Peyer's patch (tissue), 4 donors: ENCODE measurements at regions not wholly inside any gene's neighbourhood (a gene's known extent, or its start where the extent isn't known, plus 50 kb on each side); places are given as distances from the start of the nearest gene placed in this dataset.

Experiments used
- DNase-seq, 3 donors: peaks; one replicate each; pipeline ENCODE4 v3.0.0-alpha.2; 2017 to 2019
- H3K27ac ChIP-seq, 4 donors: fragments of 200-600 bp; sonication (generic); one replicate each; pipeline ENCODE4 v1.5.1; 2016 to 2019
- H3K27me3 ChIP-seq, 2 donors: fragments of 200-600 bp; sonication (generic); one replicate each; pipeline ENCODE4 v1.5.1; 2019
- H3K36me3 ChIP-seq, 3 donors: fragments of 200-600 bp; sonication (generic); one replicate each; pipeline ENCODE4 v1.5.1; 2016 to 2019
- H3K4me1 ChIP-seq, 4 donors: fragments of 200-600 bp; sonication (generic); one replicate each; pipeline ENCODE4 v1.5.1; 2016 to 2019
- H3K4me3 ChIP-seq, 4 donors: fragments of 200-600 bp; sonication (generic); 1 replicate in 3 of 4; 2 replicates in 1 of 4; pipeline ENCODE4 v1.5.1; 2016 to 2019; ENCODE audit warnings: mild to moderate bottlenecking in 1 of 4
- H3K9me3 ChIP-seq, 4 donors: fragments of 200-600 bp; sonication (generic); one replicate each; pipeline ENCODE4 v1.5.1; 2016 to 2019; ENCODE audit warnings: mild to moderate bottlenecking in 1 of 4
- POLR2A ChIP-seq, 2 donors: fragments of 450-650 bp; IDR thresholded peaks; one replicate each; pipeline ENCODE4 v1.5.1; 2017; ENCODE audit warnings: antibody characterized with exemption in 2 of 2, mild to moderate bottlenecking in 2 of 2, moderate library complexity in 2 of 2
- TF ChIP-seq, protein P1 (sequence below), 6 experiments: fragments of 450-650 bp in 4 of 6; fragments of 200-600 bp in 2 of 6; sonication (generic) in 1 of 6; IDR thresholded peaks; one replicate each; pipeline ENCODE4 v1.5.1; 2017 to 2019; ENCODE audit warnings: antibody characterized with exemption in 6 of 6, mild to moderate bottlenecking in 3 of 6, moderate library complexity in 1 of 6

GRCh38 chr19:29118389-29118788 is 94.6 kb downstream of the UQCRFS1 start:
- no peaks in the 10 kb centered on the region for H3K27me3 ChIP-seq
- H3K4me3 ChIP-seq: no peak overlapping the region
- no peak overlapping the region for H3K27ac ChIP-seq
- TF ChIP-seq, protein P1, sequence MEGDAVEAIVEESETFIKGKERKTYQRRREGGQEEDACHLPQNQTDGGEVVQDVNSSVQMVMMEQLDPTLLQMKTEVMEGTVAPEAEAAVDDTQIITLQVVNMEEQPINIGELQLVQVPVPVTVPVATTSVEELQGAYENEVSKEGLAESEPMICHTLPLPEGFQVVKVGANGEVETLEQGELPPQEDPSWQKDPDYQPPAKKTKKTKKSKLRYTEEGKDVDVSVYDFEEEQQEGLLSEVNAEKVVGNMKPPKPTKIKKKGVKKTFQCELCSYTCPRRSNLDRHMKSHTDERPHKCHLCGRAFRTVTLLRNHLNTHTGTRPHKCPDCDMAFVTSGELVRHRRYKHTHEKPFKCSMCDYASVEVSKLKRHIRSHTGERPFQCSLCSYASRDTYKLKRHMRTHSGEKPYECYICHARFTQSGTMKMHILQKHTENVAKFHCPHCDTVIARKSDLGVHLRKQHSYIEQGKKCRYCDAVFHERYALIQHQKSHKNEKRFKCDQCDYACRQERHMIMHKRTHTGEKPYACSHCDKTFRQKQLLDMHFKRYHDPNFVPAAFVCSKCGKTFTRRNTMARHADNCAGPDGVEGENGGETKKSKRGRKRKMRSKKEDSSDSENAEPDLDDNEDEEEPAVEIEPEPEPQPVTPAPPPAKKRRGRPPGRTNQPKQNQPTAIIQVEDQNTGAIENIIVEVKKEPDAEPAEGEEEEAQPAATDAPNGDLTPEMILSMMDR (IDR thresholded peaks at IDR 0.05): no peak
- no peak for TF ChIP-seq POLR2A (IDR thresholded peaks at IDR 0.05)
- H3K4me1 ChIP-seq: no peaks in the 10 kb centered on the region
- no peaks in the 10 kb centered on the region for H3K9me3 ChIP-seq
- DNase-seq: no peak
- H3K36me3 ChIP-seq: no peaks in the 10 kb centered on the region

DNA sequence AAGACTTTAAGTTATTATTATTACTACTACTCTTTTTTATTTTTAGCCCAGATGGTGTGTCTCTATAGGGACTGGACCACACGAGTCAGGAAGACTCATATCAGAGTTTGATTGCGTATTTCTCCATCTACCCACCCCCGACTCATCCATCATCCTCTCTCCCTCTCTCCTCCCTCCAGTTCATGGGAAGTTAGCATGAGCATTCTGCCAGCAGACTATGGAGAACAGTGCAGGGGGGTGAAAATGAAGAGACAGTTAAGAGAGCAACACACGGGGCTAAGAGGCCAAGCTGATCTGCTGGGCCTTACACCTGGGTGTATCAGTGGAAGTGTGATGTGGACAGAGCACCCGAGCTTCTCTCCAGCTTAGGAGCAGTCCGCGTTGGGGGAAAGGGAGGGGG is 95.0 kb downstream of the UQCRFS1 start:
- no peak for DNase-seq
- H3K4me1 ChIP-seq: no peaks in the 10 kb centered on the region
- no peaks in the 10 kb centered on the region for H3K9me3 ChIP-seq
- no peaks in the 10 kb centered on the region for H3K27me3 ChIP-seq
- no peak for TF ChIP-seq POLR2A (IDR thresholded peaks at IDR 0.05)
- TF ChIP-seq, protein P1 (IDR thresholded peaks at IDR 0.05): no peak
- no peak overlapping the region for H3K4me3 ChIP-seq
- no peak overlapping the region for H3K27ac ChIP-seq
- H3K36me3 ChIP-seq: no peaks in the 10 kb centered on the region

- no peak for DNase-seq
- Histone ChIP-seq H3K27me3 (no peaks in the 10 kb centered on the region), H3K4me1 (no peaks in the 10 kb centered on the region), H3K27ac (no peak overlapping the region), H3K9me3 (no peaks in the 10 kb centered on the region), H3K36me3 (no peaks in the 10 kb centered on the region), H3K4me3 (no peak overlapping the region)
- TF ChIP-seq, protein P1 (IDR thresholded peaks at IDR 0.05): no peak
- TF ChIP-seq POLR2A (IDR thresholded peaks at IDR 0.05): no peak
These were observed 97.8 kb downstream of the UQCRFS1 start for GRCh38 chr19:29115181-29115580.

- H3K36me3 ChIP-seq: no peaks in the 10 kb centered on the region
- DNase-seq: no peak
- no peaks in the 10 kb centered on the region for H3K9me3 ChIP-seq
- TF ChIP-seq POLR2A (IDR thresholded peaks at IDR 0.05): no peak
- TF ChIP-seq, protein P1 (IDR thresholded peaks at IDR 0.05): no peak
- no peaks in the 10 kb centered on the region for H3K4me1 ChIP-seq
- no peaks in the 10 kb centered on the region for H3K27me3 ChIP-seq
- no peak overlapping the region for H3K4me3 ChIP-seq
- no peak overlapping the region for H3K27ac ChIP-seq
These were observed 99.1 kb downstream of the UQCRFS1 start for GRCh38 chr19:29113838-29114237.

GRCh38 chr19:29111576-29111975 is 101.4 kb downstream of the UQCRFS1 start:
- Histone ChIP-seq H3K27ac (no peak overlapping the region), H3K4me1 (no peaks in the 10 kb centered on the region), H3K9me3 (no peaks in the 10 kb centered on the region), H3K27me3 (no peaks in the 10 kb centered on the region), H3K4me3 (no peak overlapping the region), H3K36me3 (no peaks in the 10 kb centered on the region)
- no peak for DNase-seq
- no peak for TF ChIP-seq POLR2A (IDR thresholded peaks at IDR 0.05)
- TF ChIP-seq, protein P1 (IDR thresholded peaks at IDR 0.05): no peak

- H3K9me3 ChIP-seq: no peaks in the 10 kb centered on the region
- no peak overlapping the region for H3K4me3 ChIP-seq
- H3K27me3 ChIP-seq: no peaks in the 10 kb centered on the region
- TF ChIP-seq, protein P1 (IDR thresholded peaks at IDR 0.05): no peak
- TF ChIP-seq POLR2A (IDR thresholded peaks at IDR 0.05): no peak
- no peak overlapping the region for H3K27ac ChIP-seq
- H3K4me1 ChIP-seq: no peaks in the 10 kb centered on the region
- DNase-seq: no peak
- no peaks in the 10 kb centered on the region for H3K36me3 ChIP-seq
These were observed 105.1 kb downstream of the UQCRFS1 start for GRCh38 chr19:29107831-29108230.
